ENCODE measurements at regions not wholly inside any gene's neighbourhood (a gene's known extent, or its start where the extent isn't known, plus 50 kb on each side); places are given as distances from the start of the nearest gene placed in this dataset.

- H3K4me3 ChIP-seq (ENCODE audit: low read depth, low read length) = no peak overlapping the region
- no peak for TF ChIP-seq CTCF (IDR thresholded peaks at IDR 0.05; ENCODE audit: borderline replicate concordance, insufficient read depth, low read depth, low read length)
Observed at GRCh38 chr1:192038567-192038966, 119.7 kb upstream of the RGS18 start.

GRCh38 chr1:192045131-192045530, 113.1 kb upstream of the RGS18 start:
- H3K4me3 ChIP-seq (ENCODE audit: low read depth, low read length) = no peak overlapping the region
- no peak for TF ChIP-seq CTCF (IDR thresholded peaks at IDR 0.05; ENCODE audit: borderline replicate concordance, insufficient read depth, low read depth, low read length)

GRCh38 chr1:192053531-192053971, 104.7 kb upstream of the RGS18 start:
- TF ChIP-seq CTCF (IDR thresholded peaks at IDR 0.05; ENCODE audit: borderline replicate concordance, insufficient read depth, low read depth, low read length) = no peak
- H3K4me3 ChIP-seq (ENCODE audit: low read depth, low read length) = no peak overlapping the region

GRCh38 chr1:192057766-192058165, 100.5 kb upstream of the RGS18 start:
- no peak for TF ChIP-seq CTCF (IDR thresholded peaks at IDR 0.05; ENCODE audit: borderline replicate concordance, insufficient read depth, low read depth, low read length)
- H3K4me3 ChIP-seq (ENCODE audit: low read depth, low read length) = no peak overlapping the region

GRCh38 chr1:192059407-192059806, 98.9 kb upstream of the RGS18 start:
- no peak for TF ChIP-seq CTCF (IDR thresholded peaks at IDR 0.05; ENCODE audit: borderline replicate concordance, insufficient read depth, low read depth, low read length)
- no peak overlapping the region for H3K4me3 ChIP-seq (ENCODE audit: low read depth, low read length)

GRCh38 chr1:192061556-192061955, 96.7 kb upstream of the RGS18 start:
- TF ChIP-seq CTCF (IDR thresholded peaks at IDR 0.05; ENCODE audit: borderline replicate concordance, insufficient read depth, low read depth, low read length) = no peak

GRCh38 chr1:192065087-192065486, 93.2 kb upstream of the RGS18 start:
- no peak for TF ChIP-seq CTCF (IDR thresholded peaks at IDR 0.05; ENCODE audit: borderline replicate concordance, insufficient read depth, low read depth, low read length)
- no peak overlapping the region for H3K4me3 ChIP-seq (ENCODE audit: low read depth, low read length)

More at GRCh38 chr1:192061556-192061955, 96.7 kb upstream of the RGS18 start:
- no peak overlapping the region for H3K4me3 ChIP-seq (ENCODE audit: low read depth, low read length)

All from GM12875 (cell line).